ENCODE measurements at regions not wholly inside any gene's neighbourhood (a gene's known extent, or its start where the extent isn't known, plus 50 kb on each side); places are given as distances from the start of the nearest gene placed in this dataset.

- TF ChIP-seq CTCF (IDR thresholded peaks at IDR 0.05; ENCODE audit: borderline replicate concordance, extremely low read depth, low read length, poor library complexity, severe bottlenecking): no peak
- TF ChIP-seq EZH2 (IDR thresholded peaks at IDR 0.05; ENCODE audit: borderline replicate concordance, low read depth, low read length, severe bottlenecking): no peak
These were observed 53.6 kb upstream of the SHOX start for GRCh38 chrX:576904-577560.
